Motor neuron (in vitro differentiated cells): ENCODE measurements at regions not wholly inside any gene's neighbourhood (a gene's known extent, or its start where the extent isn't known, plus 50 kb on each side); places are given as distances from the start of the nearest gene placed in this dataset.
"Not testable (repeated sequence)": the region's sequence is repeated elsewhere in the genome, so short reads cannot be mapped to it uniquely, and the experiment has no call there.

ENCODE experiments used
- ATAC-seq, 8 experiments: fragments of 200-7000 bp; cut with Tn5 transposase; replicated peaks in 6 of 8; 2 replicates each; pipeline ENCODE4 v1.8.0; 2021; ENCODE audit warnings: mild to moderate bottlenecking in 8 of 8, moderate library complexity in 8 of 8
- H3K27ac ChIP-seq, 2 donors: fragments of 250-450 bp; sonication (Bioruptor Pico); 2 replicates each; pipeline ENCODE4 v1.9.0; 2021; ENCODE audit warnings: antibody characterized with exemption in 2 of 2, mild to moderate bottlenecking in 2 of 2, moderate library complexity in 1 of 2
- H3K4me1 ChIP-seq, 2 donors: fragments of 250-450 bp; sonication (Bioruptor Pico); replicated peaks in 1 of 2; 2 replicates each; pipeline ENCODE4 v1.6.1; 2021; ENCODE audit warnings: antibody characterized with exemption in 2 of 2, mild to moderate bottlenecking in 2 of 2, moderate library complexity in 1 of 2
- H3K4me3 ChIP-seq, 5 donors: fragments of 250-450 bp; sonication (Bioruptor Pico); 2 replicates each; pipeline ENCODE4 v1.9.0; 2021; ENCODE audit warnings: antibody characterized with exemption in 5 of 5, mild to moderate bottlenecking in 5 of 5, moderate library complexity in 4 of 5
- WGBS, 10 experiments: fragments of 450-650 bp; shearing (Covaris generic); methylation state at CpG; one replicate each; pipeline ENCODE4 v1.0.0; 2022; 5-methylcytosine and 5-hydroxymethylcytosine counted together
- in situ Hi-C, 9 experiments: fragments of 400-800 bp; cut with MboI; loops; one replicate each; pipeline ENCODE4 v1.15.0; 2021; ENCODE audit warnings: low sequenced_read_pairs in 9 of 9, low pct_unique_long_range_greater_than_20kb in 2 of 9; ENCODE audit not compliant: unreplicated experiment in 9 of 9

- in situ Hi-C loops = no loop called here
These were observed 330.4 kb upstream of the NDN start for GRCh38 chr15:24017470-24017869.

GRCh38 chr15:24039683-24040082 lies 352.6 kb upstream of the NDN start:
- ATAC-seq = peak in 1 of 8 experiments; percentile 53
- Histone ChIP-seq H3K4me3 (no peak overlapping the region), H3K27ac (no peak overlapping the region), H3K4me1 (no peaks in the 10 kb centered on the region)
- in situ Hi-C loops = no loop called here
- 0 to 60% (median 42%) methylated on average over 1 of the region's 1 CpG; no CpG with 5 or more reads in 2 of the 10 experiments for WGBS, 10 experiments

More at GRCh38 chr15:24017470-24017869, 330.4 kb upstream of the NDN start:
- H3K27ac ChIP-seq = no peak overlapping the region
- no peaks in the 10 kb centered on the region for H3K4me1 ChIP-seq
- no peak for ATAC-seq
- 0 to 100% (median 78%) methylated on average over 1 of the region's 1 CpG; no CpG with 5 or more reads in 4 of the 10 experiments for WGBS, 10 experiments
- no peak overlapping the region for H3K4me3 ChIP-seq

- H3K4me3 ChIP-seq = no peak overlapping the region
- H3K4me1 ChIP-seq = peaks cover 0 to 4% of the 10 kb centered on the region in 2 donors
- WGBS, 10 experiments = 4 to 80% (median 54%) methylated on average over 3 to 8 of the region's 10 CpGs; no CpG with 5 or more reads in 3 of the 10 experiments
- peak in 3 of 8 experiments; percentile 19 to 98 (median 80) for ATAC-seq
- in situ Hi-C loops = loop anchor here in 1 of 9 experiments (25.0 kb wide), 1 partner anchor 108 kb away; no protein-coding TSS in a partner anchor
- no peak overlapping the region for H3K27ac ChIP-seq
These were observed 367.6 kb upstream of the NDN start for GRCh38 chr15:24054547-24055245.

GRCh38 chr15:24067733-24068501 lies 380.8 kb upstream of the NDN start:
- no peaks in the 10 kb centered on the region for H3K4me1 ChIP-seq
- in situ Hi-C loops = loop anchor here in 1 of 9 experiments (25.0 kb wide), 1 partner anchor 94 kb away; no protein-coding TSS in a partner anchor
- H3K27ac ChIP-seq = no peak overlapping the region
- no peak for ATAC-seq
- 0 to 100% (median 49%) methylated on average over 2 to 9 of the region's 10 CpGs for WGBS, 10 experiments
- no peak overlapping the region for H3K4me3 ChIP-seq

GRCh38 chr15:24075420-24076089 lies 388.4 kb upstream of the NDN start:
- Histone ChIP-seq H3K27ac (no peak overlapping the region), H3K4me1 (no peaks in the 10 kb centered on the region), H3K4me3 (no peak overlapping the region)
- in situ Hi-C loops = no loop called here
- ATAC-seq = no peak
- WGBS, 10 experiments = 0 to 83% (median 19%) methylated on average over 1 to 2 of the region's 2 CpGs; no CpG with 5 or more reads in 1 of the 10 experiments

- 40 to 100% (median 71%) methylated on average over 1 of the region's 1 CpG for WGBS, 10 experiments
- Histone ChIP-seq H3K4me1 (no peaks in the 10 kb centered on the region), H3K27ac (no peak overlapping the region), H3K4me3 (no peak overlapping the region)
- ATAC-seq = peak in 2 of 8 experiments; percentile 32
- in situ Hi-C loops = no loop called here
These were observed 389.1 kb upstream of the NDN start for GRCh38 chr15:24076090-24076784.

- 0 to 100% (median 80%) methylated on average over 1 to 13 of the region's 29 CpGs; no CpG with 5 or more reads in 4 of the 10 experiments for WGBS, 10 experiments
- in situ Hi-C loops = no loop called here
- no peak overlapping the region for H3K27ac ChIP-seq
- ATAC-seq = no peak
- no peak overlapping the region for H3K4me3 ChIP-seq
- no peaks in the 10 kb centered on the region for H3K4me1 ChIP-seq
These were observed 391.4 kb upstream of the NDN start for GRCh38 chr15:24078310-24079029.

GRCh38 chr15:24088941-24089340 lies 401.8 kb upstream of the NDN start:
- ATAC-seq, H3K4me3 ChIP-seq, H3K4me1 ChIP-seq, H3K27ac ChIP-seq, in situ Hi-C loops: not testable (repeated sequence)
- 0 to 63% (median 17%) methylated on average over 1 of the region's 1 CpG; no CpG with 5 or more reads in 4 of the 10 experiments for WGBS, 10 experiments

- WGBS, 10 experiments = 14 to 84% (median 60%) methylated on average over 1 to 5 of the region's 30 CpGs; no CpG with 5 or more reads in 7 of the 10 experiments
- H3K4me1 ChIP-seq, H3K4me3 ChIP-seq, H3K27ac ChIP-seq, in situ Hi-C loops: not testable (repeated sequence)
- ATAC-seq = peak in 5 of 8 experiments; percentile 45 to 81 (median 69)
These were observed 414.4 kb upstream of the NDN start for GRCh38 chr15:24101503-24101902.

GRCh38 chr15:24107524-24107923 lies 420.4 kb upstream of the NDN start:
- ATAC-seq, in situ Hi-C loops, H3K27ac ChIP-seq, H3K4me1 ChIP-seq, H3K4me3 ChIP-seq: not testable (repeated sequence)
- WGBS, 10 experiments = no CpG with 5 or more reads among the region's 6 CpGs

GRCh38 chr15:24107948-24108347 lies 420.8 kb upstream of the NDN start:
- H3K4me1 ChIP-seq, ATAC-seq, H3K27ac ChIP-seq, H3K4me3 ChIP-seq, in situ Hi-C loops: not testable (repeated sequence)
- no CpG with 5 or more reads among the region's 4 CpGs for WGBS, 10 experiments

GRCh38 chr15:24108349-24108748 lies 421.2 kb upstream of the NDN start:
- WGBS, 10 experiments = 0 to 87% (median 44%) methylated on average over 1 to 3 of the region's 3 CpGs; no CpG with 5 or more reads in 4 of the 10 experiments
- ATAC-seq, H3K27ac ChIP-seq, H3K4me1 ChIP-seq, H3K4me3 ChIP-seq, in situ Hi-C loops: not testable (repeated sequence)
